A549 (cell line): ENCODE measurements at regions not wholly inside any gene's neighbourhood (a gene's known extent, or its start where the extent isn't known, plus 50 kb on each side); places are given as distances from the start of the nearest gene placed in this dataset.

ENCODE experiments used
- ATAC-seq, 2 experiments: fragments of 200-7000 bp in 1 of 2; fragments of >200 bp in 1 of 2; cut with Nextera tagmentation in 1 of 2; cut with Tn5 transposase in 1 of 2; 3 replicates each; pipeline versions ENCODE4 v1.8.0 to v1.9.1; 2018 to 2020; ENCODE audit warnings: mild to moderate bottlenecking in 1 of 2, moderate library complexity in 1 of 2
- CTCF ChIA-PET: fragments of 300-600 bp; sonication (Branson Sonifier 250); formaldehyde crosslinking; extraction: SDS; loops from one replicate; lab custom pipeline; 2021; ENCODE audit warnings: antibody characterized with exemption, inconsistent platforms; lab: Yijun Ruan, JAX
- POLR2A ChIA-PET: fragments of 350-600 bp; formaldehyde crosslinking; extraction: SDS; loops from one replicate; lab custom pipeline; 2021; ENCODE audit warnings: antibody characterized with exemption, inconsistent platforms; lab: Yijun Ruan, JAX
- DNase-seq, 2 experiments: peaks; one replicate each; pipeline versions ENCODE4 v3.0.0 to v3.0.0-alpha.2; 2011 to 2016; ENCODE audit warnings: low read depth in 1 of 2, low spot score in 1 of 2
- FAIRE-seq: peaks from 2 replicates; lab custom pipeline; 2011; peaks lifted over from hg19 to GRCh38; lab: Jason Lieb, UNC
- H3K27ac ChIP-seq, 2 experiments: fragments of >200 bp; sonication (Bioruptor Twin); formaldehyde crosslinking; 3 replicates each; pipeline ENCODE4 v1.5.1; 2016 to 2017
- H3K4me1 ChIP-seq: fragments of >200 bp; sonication (Bioruptor Twin); formaldehyde crosslinking; 3 replicates; pipeline ENCODE4 v1.6.1; 2016
- H3K4me2 ChIP-seq: fragments of >200 bp; sonication (Bioruptor Twin); formaldehyde crosslinking; 3 replicates; pipeline ENCODE4 v1.6.1; 2016
- H3K4me3 ChIP-seq: fragments of >200 bp; sonication (Bioruptor Twin); formaldehyde crosslinking; 3 replicates; pipeline ENCODE4 v1.5.1; 2016
- H3K9me3 ChIP-seq: fragments of >200 bp; sonication (Bioruptor Twin); formaldehyde crosslinking; 3 replicates; pipeline ENCODE4 v1.6.1; 2016
- BHLHE40 ChIP-seq: IDR thresholded peaks from 2 replicates; pipeline ENCODE4 v1.6.1; 2012; ENCODE audit warnings: low read depth, low read length, inconsistent platforms
- E2F6 ChIP-seq: IDR thresholded peaks from 2 replicates; pipeline ENCODE4 v1.6.1; 2012; ENCODE audit warnings: low read depth, borderline replicate concordance
- EHF ChIP-seq: fragments of 250-450 bp; sonication (Bioruptor Pico); IDR thresholded peaks from 2 replicates; pipeline ENCODE4 v1.5.0; 2020; ENCODE audit warnings: mild to moderate bottlenecking
- EHMT2 ChIP-seq: fragments of 200-600 bp; sonication (generic); IDR thresholded peaks from 2 replicates; pipeline ENCODE4 v1.6.1; 2016; ENCODE audit warnings: antibody characterized with exemption, low read depth, mild to moderate bottlenecking, moderate library complexity
- FOSB ChIP-seq: fragments of 250-450 bp; sonication (Bioruptor Pico); IDR thresholded peaks from 2 replicates; pipeline ENCODE4 v1.5.0; 2020; ENCODE audit warnings: mild to moderate bottlenecking, moderate library complexity
- GATA3 ChIP-seq: IDR thresholded peaks from 2 replicates; pipeline ENCODE4 v1.6.1; 2012; ENCODE audit warnings: borderline replicate concordance
- HEYL ChIP-seq: fragments of 250-450 bp; sonication (Bioruptor Pico); IDR thresholded peaks from 2 replicates; pipeline ENCODE4 v1.8.0; 2021; ENCODE audit warnings: mild to moderate bottlenecking, moderate library complexity
- HMGXB4 ChIP-seq: fragments of 250-450 bp; sonication (Bioruptor Pico); IDR thresholded peaks from 2 replicates; pipeline ENCODE4 v1.5.0; 2021; ENCODE audit warnings: mild to moderate bottlenecking, moderate library complexity, borderline replicate concordance
- JUN ChIP-seq, 2 experiments: fragments of >200 bp; sonication (Bioruptor Twin); formaldehyde crosslinking; IDR thresholded peaks; 2 replicates in 1 of 2; 3 replicates in 1 of 2; pipeline ENCODE4 v1.6.1; 2016 to 2017
- JUNB ChIP-seq: fragments of >200 bp; sonication (Bioruptor Twin); formaldehyde crosslinking; IDR thresholded peaks from 2 replicates; pipeline ENCODE4 v1.6.1; 2016
- MYC ChIP-seq: IDR thresholded peaks from 2 replicates; pipeline ENCODE4 v1.6.1; 2012; ENCODE audit warnings: mild to moderate bottlenecking, inconsistent platforms, low read length, improper control_type of control experiment, borderline replicate concordance
- NFE2L2 ChIP-seq: fragments of 150-350 bp; conservative IDR thresholded peaks from 2 replicates; pipeline ENCODE4 v1.6.1; 2014; ENCODE audit warnings: low read length
- RARB ChIP-seq: fragments of 250-450 bp; sonication (Bioruptor Pico); IDR thresholded peaks from 2 replicates; pipeline ENCODE4 v1.8.0; 2021; ENCODE audit warnings: mild to moderate bottlenecking, moderate library complexity
- REST ChIP-seq: fragments of 200-600 bp; sonication (generic); IDR thresholded peaks from 2 replicates; pipeline ENCODE4 v1.6.1; 2016; ENCODE audit warnings: antibody characterized with exemption, mild to moderate bottlenecking, moderate library complexity
- RNF2 ChIP-seq: fragments of 200-600 bp; sonication (generic); IDR thresholded peaks from 2 replicates; pipeline ENCODE4 v1.6.1; 2016; ENCODE audit warnings: low read depth, mild to moderate bottlenecking, antibody characterized with exemption, moderate library complexity, borderline replicate concordance
- SREBF2 ChIP-seq: fragments of 450-650 bp; IDR thresholded peaks from 2 replicates; pipeline ENCODE4 v1.6.1; 2014; ENCODE audit warnings: mild to moderate bottlenecking, moderate library complexity
- ZFP36 ChIP-seq: fragments of 450-650 bp; IDR thresholded peaks from 2 replicates; pipeline ENCODE4 v1.6.1; 2014; ENCODE audit warnings: borderline replicate concordance; ENCODE audit not compliant: partially characterized antibody
- ZSCAN20 ChIP-seq: fragments of 250-450 bp; sonication (Bioruptor Pico); IDR thresholded peaks from 2 replicates; pipeline ENCODE4 v1.8.0; 2022; ENCODE audit warnings: mild to moderate bottlenecking, moderate library complexity
- WGBS: methylation state at CpG from one replicate; pipeline ENCODE4 v1.1.6; 2017; ENCODE audit errors: missing lambda C conversion rate; 5-methylcytosine and 5-hydroxymethylcytosine counted together

GRCh38 chr2:123095219-123095835 lies 929.8 kb upstream of the CNTNAP5 start:
- TF ChIP-seq ZFP36 (no peak), JUNB (no peak), MYC (no peak)
- H3K27ac ChIP-seq: no peak overlapping the region
- DNase-seq (no peak), ATAC-seq (no peak), FAIRE-seq (no peak)
- H3K4me3 ChIP-seq: no peak overlapping the region
- CTCF ChIA-PET: no interaction called here
- no peaks in the 10 kb centered on the region for H3K9me3 ChIP-seq
- WGBS: 2% methylated on average over 13 of the region's 13 CpGs
- POLR2A ChIA-PET: no interaction called here
- no peak overlapping the region for H3K4me2 ChIP-seq
- no peaks in the 10 kb centered on the region for H3K4me1 ChIP-seq

GRCh38 chr2:123098619-123099018 lies 926.5 kb upstream of the CNTNAP5 start:
- no peak for ATAC-seq
- no peak overlapping the region for H3K4me2 ChIP-seq

More at GRCh38 chr2:123098619-123099018, 926.5 kb upstream of the CNTNAP5 start:
- no peaks in the 10 kb centered on the region for H3K4me1 ChIP-seq
- H3K9me3 ChIP-seq: no peaks in the 10 kb centered on the region
- H3K27ac ChIP-seq: no peak overlapping the region
- TF ChIP-seq HMGXB4 (CRISPR knock-in tag) (no peak), HEYL (no peak), RARB (CRISPR knock-in tag) (no peak), EHMT2 (no peak), REST (no peak), ZSCAN20 (CRISPR knock-in tag) (no peak), NFE2L2 (no peak), SREBF2 (no peak), BHLHE40 (no peak), GATA3 (no peak), E2F6 (no peak), FOSB (CRISPR knock-in tag) (no peak), EHF (CRISPR knock-in tag) (no peak), JUN (IDR thresholded peaks at IDR 0.05) (no peak), ZFP36 (no peak), JUNB (no peak), RNF2 (no peak)
- DNase-seq (no peak), FAIRE-seq (no peak)
- POLR2A ChIA-PET: no interaction called here
- no peak overlapping the region for H3K4me3 ChIP-seq
- CTCF ChIA-PET: no interaction called here
